Dendritic cell treated with granulocyte-macrophage colony-stimulating factor and Interleukin-4, amounts not matched to agents 40 ng/mL and 50 ng/mL, for 4 days (primary cell): ENCODE measurements at regions not wholly inside any gene's neighbourhood (a gene's known extent, or its start where the extent isn't known, plus 50 kb on each side); places are given as distances from the start of the nearest gene placed in this dataset.
"Not testable (repeated sequence)": the region's sequence is repeated elsewhere in the genome, so short reads cannot be mapped to it uniquely, and the experiment has no call there.

Experiments used
- H3K27ac Mint-ChIP-seq: one replicate; pipeline ENCODE4 v1.8.0; 2022; ENCODE audit warnings: mild to moderate bottlenecking, mixed read lengths
- H3K27me3 Mint-ChIP-seq: one replicate; pipeline ENCODE4 v1.8.0; 2022; ENCODE audit warnings: mild to moderate bottlenecking, mixed read lengths
- H3K36me3 Mint-ChIP-seq: one replicate; pipeline ENCODE4 v1.8.0; 2022; ENCODE audit warnings: low read depth, mixed read lengths
- H3K4me1 Mint-ChIP-seq: one replicate; pipeline ENCODE4 v1.8.0; 2022; ENCODE audit warnings: low read depth, mixed read lengths
- H3K4me3 Mint-ChIP-seq: one replicate; pipeline ENCODE4 v1.8.0; 2022; ENCODE audit warnings: mild to moderate bottlenecking, moderate library complexity, mixed read lengths
- H3K9me3 Mint-ChIP-seq: one replicate; pipeline ENCODE4 v1.8.0; 2022; ENCODE audit warnings: mixed read lengths
- intact Hi-C: fragments of 100-400 bp; cut with micrococcal nuclease; formaldehyde crosslinking; loops from one replicate; pipeline ENCODE4 v1.15.0; 2022

DNA sequence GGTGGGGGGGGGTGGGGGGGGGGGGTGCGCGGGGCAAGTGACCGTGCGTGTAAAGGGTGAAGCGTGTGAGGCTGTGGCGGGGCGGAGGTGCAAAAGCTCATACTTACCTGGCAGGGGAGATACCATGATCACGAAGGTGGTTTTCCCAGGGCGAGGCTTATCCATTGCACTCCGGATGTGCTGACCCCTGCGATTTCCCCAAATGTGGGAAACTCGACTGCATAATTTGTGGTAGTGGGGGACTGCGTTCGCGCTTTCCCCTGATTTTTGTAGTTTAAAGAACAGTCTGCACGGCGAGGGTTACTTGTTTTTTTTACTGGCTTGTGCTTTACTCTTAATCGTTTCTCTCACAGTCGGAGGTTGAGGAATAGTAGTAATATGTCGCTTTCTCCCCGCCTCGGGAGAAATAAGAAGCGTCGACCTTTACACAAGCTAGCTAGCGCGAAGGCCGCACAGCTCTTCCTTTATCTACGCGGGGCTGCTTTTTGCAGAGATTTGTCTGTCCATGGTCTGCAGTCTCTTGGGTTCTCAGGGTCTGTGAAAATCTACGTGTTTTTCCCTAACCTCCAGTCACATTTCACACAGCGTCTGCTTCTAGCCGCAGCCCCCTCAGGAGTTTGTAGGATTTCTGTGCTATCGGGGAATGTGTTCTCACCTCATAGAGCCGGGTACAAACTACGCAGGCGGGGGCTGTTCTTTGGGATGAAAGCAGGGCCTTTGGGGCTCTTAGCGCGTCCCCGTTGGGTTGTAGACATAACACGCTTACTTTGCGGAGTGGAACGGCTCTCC lies 148.1 kb upstream of the NOTCH2NLA start:
- H3K4me1 Mint-ChIP-seq, result peaks cover 19% of the 10 kb centered on the region
- peak overlapping the region; percentile 70 for H3K4me3 Mint-ChIP-seq
- intact Hi-C loops, H3K27me3 Mint-ChIP-seq, H3K36me3 Mint-ChIP-seq, H3K9me3 Mint-ChIP-seq: not testable (repeated sequence)
- peak overlapping the region; percentile 97 for H3K27ac Mint-ChIP-seq

- Mint-ChIP-seq H3K4me1 (peaks cover 19% of the 10 kb centered on the region), H3K27ac (peak overlapping the region; percentile 97), H3K4me3 (peak overlapping the region; percentile 70)
- intact Hi-C loops, H3K9me3 Mint-ChIP-seq, H3K27me3 Mint-ChIP-seq, H3K36me3 Mint-ChIP-seq: not testable (repeated sequence)
Observed at GRCh38 chr1:146376309-146376707, 147.5 kb upstream of the NOTCH2NLA start.

DNA sequence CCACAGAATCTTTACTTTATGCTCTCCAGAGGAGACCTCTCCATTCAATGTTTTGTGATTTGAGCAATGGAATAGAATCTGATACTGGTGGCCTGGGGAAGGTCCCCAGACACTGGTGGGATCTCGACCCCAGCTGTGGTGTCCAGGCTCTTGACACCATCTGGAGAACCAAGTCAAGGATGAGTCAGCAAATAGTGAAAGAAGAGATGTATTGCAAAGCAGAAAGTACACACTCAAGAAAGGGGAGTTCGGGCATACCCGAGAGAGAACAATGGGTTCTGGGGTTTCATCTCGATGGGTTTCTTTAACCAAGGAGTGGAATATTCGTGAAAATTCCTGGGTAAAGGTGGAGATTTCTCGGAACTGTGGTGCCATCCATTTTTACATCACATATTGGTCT lies 146.3 kb upstream of the NOTCH2NLA start:
- H3K4me1 Mint-ChIP-seq, result peaks cover 19% of the 10 kb centered on the region
- H3K27ac Mint-ChIP-seq, H3K36me3 Mint-ChIP-seq, intact Hi-C loops, H3K9me3 Mint-ChIP-seq, H3K27me3 Mint-ChIP-seq, H3K4me3 Mint-ChIP-seq: not testable (repeated sequence)

GRCh38 chr1:146369940-146370339 lies 141.1 kb upstream of the NOTCH2NLA start:
- H3K36me3 Mint-ChIP-seq, intact Hi-C loops, H3K27me3 Mint-ChIP-seq, H3K9me3 Mint-ChIP-seq, H3K4me1 Mint-ChIP-seq: not testable (repeated sequence)
- Mint-ChIP-seq H3K4me3 (peak overlapping the region; percentile 58), H3K27ac (peak overlapping the region; percentile 67)

GRCh38 chr1:146355373-146355772 lies 126.6 kb upstream of the NOTCH2NLA start:
- H3K27me3 Mint-ChIP-seq, H3K27ac Mint-ChIP-seq, H3K36me3 Mint-ChIP-seq, intact Hi-C loops, H3K9me3 Mint-ChIP-seq, H3K4me3 Mint-ChIP-seq, H3K4me1 Mint-ChIP-seq: not testable (repeated sequence)

GRCh38 chr1:146326863-146327262 lies 98.0 kb upstream of the NOTCH2NLA start:
- H3K9me3 Mint-ChIP-seq, H3K27ac Mint-ChIP-seq, H3K36me3 Mint-ChIP-seq, H3K4me1 Mint-ChIP-seq, H3K4me3 Mint-ChIP-seq, intact Hi-C loops, H3K27me3 Mint-ChIP-seq: not testable (repeated sequence)

DNA sequence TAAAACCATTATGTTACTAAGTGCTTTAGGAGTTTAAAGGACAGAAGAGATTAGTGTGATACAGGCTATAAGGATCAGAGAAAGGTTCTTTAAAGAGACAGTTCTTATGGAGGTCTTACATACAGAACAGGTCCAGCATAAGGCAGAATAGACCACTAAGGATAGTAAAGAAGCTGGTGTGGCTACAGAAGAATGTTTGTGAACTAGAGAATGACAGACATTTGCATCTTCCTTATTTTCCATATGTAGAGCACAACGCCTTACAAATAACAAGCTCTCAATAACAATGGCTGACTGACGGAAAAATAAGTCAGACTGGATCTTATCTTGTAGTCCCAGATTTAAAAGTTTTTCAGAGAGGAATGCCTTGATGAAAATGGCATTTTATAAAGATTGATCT lies 95.6 kb upstream of the NOTCH2NLA start:
- H3K27me3 Mint-ChIP-seq, H3K4me1 Mint-ChIP-seq, intact Hi-C loops, H3K4me3 Mint-ChIP-seq, H3K9me3 Mint-ChIP-seq, H3K27ac Mint-ChIP-seq, H3K36me3 Mint-ChIP-seq: not testable (repeated sequence)

DNA sequence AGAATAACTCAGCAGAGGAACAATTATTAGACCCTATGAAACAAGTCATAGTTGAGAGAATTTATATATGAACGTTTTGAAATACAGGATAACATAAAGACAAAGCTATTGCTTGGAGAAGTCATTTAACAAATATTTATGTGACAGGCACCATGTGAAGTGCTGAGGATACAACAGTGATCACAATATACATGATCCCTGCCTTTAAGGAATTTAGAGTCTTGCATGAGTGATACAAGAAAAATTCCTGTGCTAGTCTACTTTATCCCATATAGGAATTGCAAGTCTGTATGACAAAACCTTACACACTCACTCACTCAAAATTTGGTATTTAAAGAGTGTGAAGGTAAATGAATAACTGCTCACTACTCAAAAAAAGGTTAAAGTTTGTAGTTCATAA lies 94.5 kb upstream of the NOTCH2NLA start:
- H3K4me1 Mint-ChIP-seq, H3K27me3 Mint-ChIP-seq, intact Hi-C loops, H3K36me3 Mint-ChIP-seq, H3K9me3 Mint-ChIP-seq, H3K4me3 Mint-ChIP-seq, H3K27ac Mint-ChIP-seq: not testable (repeated sequence)

DNA sequence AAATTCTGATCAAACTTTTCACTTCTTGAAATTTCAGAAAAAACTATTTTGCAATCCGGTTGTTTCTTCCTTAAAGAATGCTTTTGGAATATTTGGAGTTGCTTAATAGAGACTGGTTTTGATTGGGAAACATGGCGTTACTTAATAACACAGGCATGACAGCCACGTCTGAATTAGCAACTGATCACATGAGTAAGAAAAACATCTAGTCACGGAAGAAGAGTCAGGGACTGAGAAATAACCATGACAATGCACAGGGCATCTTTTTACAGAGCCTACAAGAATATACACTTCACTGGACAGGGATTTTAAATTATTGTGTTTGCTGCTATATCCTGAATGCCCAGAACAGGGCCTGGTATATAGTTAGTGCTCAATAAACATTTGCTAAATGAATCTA lies 94.1 kb upstream of the NOTCH2NLA start:
- intact Hi-C loops, H3K9me3 Mint-ChIP-seq, H3K36me3 Mint-ChIP-seq, H3K4me3 Mint-ChIP-seq, H3K27ac Mint-ChIP-seq, H3K4me1 Mint-ChIP-seq, H3K27me3 Mint-ChIP-seq: not testable (repeated sequence)

- not testable (repeated sequence) for H3K27ac Mint-ChIP-seq, H3K36me3 Mint-ChIP-seq
Observed at GRCh38 chr1:146318715-146319114, 89.9 kb upstream of the NOTCH2NLA start.

GRCh38 chr1:146317785-146318184 lies 89.0 kb upstream of the NOTCH2NLA start:
- intact Hi-C loops, H3K36me3 Mint-ChIP-seq, H3K27me3 Mint-ChIP-seq, H3K9me3 Mint-ChIP-seq: not testable (repeated sequence)
- H3K4me1 Mint-ChIP-seq, result peaks cover 11% of the 10 kb centered on the region
- peak overlapping the region; percentile 42 for H3K4me3 Mint-ChIP-seq
- H3K27ac Mint-ChIP-seq, result peak overlapping the region; percentile 82

More at GRCh38 chr1:146318715-146319114, 89.9 kb upstream of the NOTCH2NLA start:
- peaks cover 11% of the 10 kb centered on the region for H3K4me1 Mint-ChIP-seq
- H3K9me3 Mint-ChIP-seq, H3K27me3 Mint-ChIP-seq, intact Hi-C loops, H3K4me3 Mint-ChIP-seq: not testable (repeated sequence)

- H3K9me3 Mint-ChIP-seq, H3K36me3 Mint-ChIP-seq, intact Hi-C loops, H3K27me3 Mint-ChIP-seq, H3K27ac Mint-ChIP-seq, H3K4me3 Mint-ChIP-seq: not testable (repeated sequence)
- peaks cover 11% of the 10 kb centered on the region for H3K4me1 Mint-ChIP-seq
Observed at GRCh38 chr1:146314449-146315246, 85.8 kb upstream of the NOTCH2NLA start.

DNA sequence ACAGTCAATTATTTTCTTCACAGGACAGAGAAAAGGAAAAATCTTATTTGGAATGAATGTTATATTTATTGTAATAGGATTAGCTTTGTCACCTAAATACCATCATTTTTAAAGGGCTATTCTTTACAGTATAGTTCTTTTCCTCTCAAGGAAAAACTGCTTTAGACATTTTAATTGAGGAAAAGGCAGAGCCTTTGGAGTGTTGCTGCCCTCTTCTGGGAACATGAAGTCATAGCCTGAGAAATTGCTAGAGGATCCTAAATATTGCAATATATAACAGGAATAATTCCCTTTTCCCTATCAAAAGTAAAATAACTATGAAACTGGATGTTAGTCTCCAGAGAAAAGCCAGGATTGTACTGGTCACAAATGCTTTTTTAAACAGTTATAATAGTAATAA lies 81.8 kb upstream of the NOTCH2NLA start:
- H3K27me3 Mint-ChIP-seq, H3K4me1 Mint-ChIP-seq, H3K9me3 Mint-ChIP-seq, intact Hi-C loops, H3K36me3 Mint-ChIP-seq, H3K4me3 Mint-ChIP-seq, H3K27ac Mint-ChIP-seq: not testable (repeated sequence)

DNA sequence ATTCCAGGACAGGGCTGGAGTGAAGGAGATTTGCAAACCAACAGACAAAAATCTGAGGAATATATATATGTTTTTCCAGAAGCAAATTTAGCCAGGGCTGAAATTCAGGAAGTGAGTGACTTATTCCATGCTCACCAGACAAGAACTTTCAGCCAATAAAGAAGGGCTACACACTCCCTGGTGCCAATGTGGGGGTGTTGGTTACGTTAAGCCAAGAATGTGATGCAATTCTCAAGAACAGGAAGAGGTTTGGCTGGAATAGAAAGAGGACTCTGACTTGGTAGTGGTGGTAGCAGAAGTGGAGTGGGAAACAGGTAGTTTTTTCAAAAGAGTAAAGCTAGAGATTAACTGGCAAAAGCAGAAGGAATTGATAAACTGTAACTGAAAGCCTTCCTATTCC lies 80.6 kb upstream of the NOTCH2NLA start:
- intact Hi-C loops, H3K4me1 Mint-ChIP-seq, H3K4me3 Mint-ChIP-seq, H3K36me3 Mint-ChIP-seq, H3K27me3 Mint-ChIP-seq, H3K9me3 Mint-ChIP-seq, H3K27ac Mint-ChIP-seq: not testable (repeated sequence)

DNA sequence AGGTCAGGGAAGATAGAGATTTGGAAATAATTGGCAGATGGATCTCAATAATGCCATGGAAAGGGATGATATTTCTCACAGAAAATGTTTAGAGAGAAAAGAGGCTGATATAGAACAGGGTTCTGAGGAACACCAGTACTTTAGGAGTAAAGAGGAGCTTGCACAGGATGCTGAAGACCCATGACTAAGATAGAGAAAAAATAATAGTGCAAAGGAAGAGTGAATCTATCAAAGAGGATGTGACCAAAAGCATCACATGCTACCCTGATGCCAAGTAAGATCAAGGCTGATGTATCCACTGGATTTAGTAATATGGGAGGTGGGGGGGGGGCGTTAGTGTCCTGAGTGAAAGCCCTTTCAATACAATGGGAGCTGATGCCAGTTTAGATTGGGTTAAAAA lies 80.1 kb upstream of the NOTCH2NLA start:
- H3K4me1 Mint-ChIP-seq, H3K9me3 Mint-ChIP-seq, intact Hi-C loops, H3K4me3 Mint-ChIP-seq, H3K27ac Mint-ChIP-seq, H3K27me3 Mint-ChIP-seq, H3K36me3 Mint-ChIP-seq: not testable (repeated sequence)
